HL-60/S4 (cell line): ENCODE measurements at regions not wholly inside any gene's neighbourhood (a gene's known extent, or its start where the extent isn't known, plus 50 kb on each side); places are given as distances from the start of the nearest gene placed in this dataset.
"Not testable (repeated sequence)": the region's sequence is repeated elsewhere in the genome, so short reads cannot be mapped to it uniquely, and the experiment has no call there.

Source experiments
- in situ Hi-C: fragments of 300-500 bp; cut with MboI; formaldehyde crosslinking; loops from 2 replicates; pipeline ENCODE4 v1.14.3; 2022; ENCODE audit warnings: low sequenced_read_pairs

DNA sequence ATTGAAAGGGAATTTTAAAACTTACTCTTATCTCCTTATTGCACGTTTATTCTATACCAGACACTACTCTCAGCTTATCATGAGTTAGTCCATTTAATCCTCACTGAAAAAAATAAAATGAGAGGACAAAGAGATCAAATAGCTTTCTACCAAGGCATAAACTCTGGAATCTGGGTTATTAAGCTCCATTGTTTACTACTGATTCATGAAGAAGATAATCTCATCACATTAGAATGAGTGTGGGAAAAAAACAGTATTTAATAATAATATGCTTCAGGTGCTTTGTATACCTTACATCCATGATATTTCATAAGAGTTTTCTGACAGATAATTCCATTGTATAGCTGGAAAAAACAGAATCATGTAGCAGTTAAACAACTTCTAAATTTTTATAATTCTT, 1092.6 kb downstream of the TECRL start:
- in situ Hi-C loops: no loop called here

DNA sequence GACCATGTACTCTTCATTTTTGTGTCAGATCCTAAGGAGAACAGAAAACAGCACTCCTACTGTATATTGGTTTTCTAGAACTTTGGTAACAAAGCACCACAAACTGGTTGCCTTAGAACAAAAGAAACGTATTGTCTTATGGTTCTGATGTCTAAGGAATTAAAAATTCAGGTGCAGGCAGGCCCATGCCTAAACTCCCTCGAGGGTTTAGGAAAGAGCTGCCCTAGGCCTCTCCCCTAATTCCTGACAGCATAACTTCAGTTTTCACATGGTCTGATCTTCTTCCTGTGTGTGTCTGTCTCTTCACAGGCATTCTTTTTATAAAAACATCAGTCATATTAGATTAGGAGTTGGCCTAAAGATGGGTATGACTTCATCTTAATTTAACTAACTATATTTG, 1093.6 kb downstream of the TECRL start:
- in situ Hi-C loops: no loop called here

DNA sequence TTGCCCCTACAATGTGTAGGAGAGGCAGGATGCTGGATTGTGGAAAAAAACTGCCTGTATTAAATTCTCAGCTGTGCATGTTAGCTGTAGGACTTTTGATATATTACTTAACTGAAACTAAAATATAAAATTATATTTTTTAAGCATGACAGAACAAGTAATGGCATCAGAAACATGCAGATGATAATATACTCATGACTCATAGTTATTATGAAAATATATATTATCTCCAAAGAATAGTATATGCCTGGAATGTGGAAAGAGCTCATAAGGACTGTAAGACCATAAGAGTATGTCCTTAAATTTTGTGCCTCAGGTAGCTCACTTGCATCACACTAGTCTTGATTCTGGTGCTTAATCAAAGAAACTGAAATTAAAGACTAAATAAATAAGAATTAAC, 1100.6 kb downstream of the TECRL start:
- in situ Hi-C loops: no loop called here

DNA sequence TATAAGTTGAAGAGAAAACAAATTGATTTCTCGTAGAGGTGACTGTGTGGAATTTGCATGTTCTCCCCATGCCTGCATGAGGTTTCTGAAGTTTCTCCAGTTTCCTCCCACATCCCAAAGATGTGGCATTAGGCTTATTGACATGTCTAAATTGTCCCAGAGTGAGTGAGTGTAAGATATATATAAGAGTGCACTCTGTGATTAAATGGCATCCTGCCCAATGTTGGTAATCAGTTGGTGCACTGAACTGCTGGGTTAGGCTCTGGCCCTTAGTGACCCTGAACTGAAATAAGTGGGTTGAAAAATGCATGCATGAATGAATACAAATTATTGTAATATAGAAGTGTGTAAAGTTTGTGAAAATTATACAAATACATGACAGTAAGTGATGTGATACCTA, 1106.5 kb downstream of the TECRL start:
- in situ Hi-C loops: no loop called here

DNA sequence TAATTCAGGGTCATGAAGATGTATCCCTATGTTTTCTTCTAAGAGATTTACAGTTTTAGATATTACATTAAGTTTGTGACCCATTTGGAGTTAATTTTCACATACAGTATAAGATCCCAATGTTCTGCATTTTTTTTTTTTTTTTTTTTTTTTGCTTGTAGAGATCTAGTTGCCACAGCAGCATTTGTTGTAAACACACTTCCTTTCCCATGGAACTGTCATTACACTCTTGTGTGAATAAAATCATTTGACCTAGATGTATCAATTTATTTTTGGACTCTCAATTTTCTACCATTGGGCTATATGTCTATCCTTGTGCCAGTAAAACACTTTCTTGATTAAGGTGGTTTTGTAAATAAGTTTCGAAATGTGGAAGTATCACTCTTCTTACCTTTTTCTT, 1107.2 kb downstream of the TECRL start:
- in situ Hi-C loops: no loop called here

DNA sequence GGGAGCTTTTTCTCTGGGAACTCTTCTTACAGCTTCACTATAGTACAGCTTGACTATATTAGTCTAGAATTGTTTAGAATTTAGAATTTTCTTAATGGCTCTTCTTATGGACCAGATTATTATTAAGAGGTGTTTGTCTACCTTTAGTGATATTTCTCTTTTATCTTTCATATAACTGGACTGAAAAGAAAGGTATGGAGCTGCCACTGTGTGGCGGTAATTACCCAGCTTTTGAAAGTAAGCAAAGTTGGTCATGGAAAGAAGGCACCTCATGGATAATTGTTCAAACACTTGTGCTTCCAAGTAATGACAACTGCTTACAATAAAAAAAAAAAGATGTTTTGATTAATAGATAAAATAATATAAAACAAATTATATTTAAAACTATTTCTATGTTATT, 1112.5 kb downstream of the TECRL start:
- in situ Hi-C loops: no loop called here

DNA sequence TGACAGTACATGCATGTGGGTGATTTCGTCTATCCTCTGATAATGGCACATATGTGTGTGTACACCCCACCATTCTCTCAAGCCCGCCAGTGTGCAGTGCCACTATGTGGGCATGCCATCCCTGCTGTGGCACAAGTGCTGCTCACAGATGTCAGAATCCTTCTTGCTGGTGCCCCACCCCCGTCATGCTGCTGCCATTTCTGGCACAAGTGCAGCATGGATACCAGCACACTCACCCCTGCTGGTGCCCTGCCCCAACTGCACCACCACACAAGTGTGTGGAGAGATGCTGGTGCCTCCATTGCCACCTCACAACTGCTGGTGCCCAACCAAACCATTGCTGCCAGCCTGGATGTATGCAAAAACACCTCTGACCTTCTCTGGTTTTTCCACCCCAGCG, 1133.8 kb downstream of the TECRL start:
- in situ Hi-C loops: no loop called here

DNA sequence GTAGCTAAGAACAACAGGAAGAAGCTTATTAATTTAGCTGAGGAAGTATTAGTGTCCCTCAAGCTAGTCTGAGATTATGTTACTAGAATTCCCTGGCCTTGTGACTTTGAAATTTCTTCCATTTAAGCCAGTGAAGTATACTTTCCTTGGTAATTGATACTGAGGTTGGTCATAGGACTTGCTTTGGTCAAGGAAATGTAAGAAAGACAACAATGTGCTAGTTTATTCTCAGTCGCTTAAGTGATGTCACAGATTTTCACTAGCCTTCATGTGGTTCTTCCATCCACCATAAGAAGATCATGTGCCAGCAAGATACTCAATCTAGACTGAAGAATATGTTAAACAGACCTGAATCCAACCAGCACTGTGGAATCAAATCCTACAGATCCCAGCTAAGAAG, 1140.1 kb downstream of the TECRL start:
- in situ Hi-C loops: no loop called here

DNA sequence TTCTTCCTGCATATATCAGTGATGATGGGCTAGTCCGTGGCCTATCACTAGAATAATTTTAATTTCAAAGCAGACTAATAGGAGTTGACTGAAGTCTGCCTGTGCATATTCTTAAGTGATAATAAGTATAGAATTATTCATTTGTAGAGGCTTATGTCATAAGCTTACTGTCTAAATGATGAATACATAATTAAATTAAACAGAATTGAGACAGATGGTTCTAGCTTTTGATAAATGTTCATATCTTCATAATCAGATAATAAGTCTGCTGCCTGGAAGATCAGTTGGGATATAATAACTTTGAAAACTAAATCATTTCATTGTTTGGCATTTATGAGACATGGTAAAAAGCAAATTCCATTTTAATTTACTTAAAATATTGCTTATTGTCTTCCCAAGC, 1175.6 kb downstream of the TECRL start:
- in situ Hi-C loops: no loop called here

DNA sequence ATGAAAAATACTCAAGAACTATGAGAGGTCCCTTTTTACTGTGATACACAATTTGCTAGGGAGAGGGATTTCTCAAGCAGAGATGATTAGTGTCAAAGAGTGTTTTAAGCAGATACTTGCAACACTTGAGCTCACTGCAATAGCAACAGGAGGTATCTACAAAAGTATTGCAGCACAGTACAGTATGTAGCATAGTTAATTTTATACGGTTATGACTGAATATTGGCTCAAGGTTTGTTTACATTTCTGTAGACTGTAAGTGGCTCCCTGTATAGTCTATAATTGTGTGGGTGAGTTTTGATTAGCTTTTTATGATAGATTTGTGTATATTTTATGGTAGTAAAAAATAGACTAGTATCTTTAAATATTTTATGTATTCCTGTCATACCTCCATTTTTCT, 1177.2 kb downstream of the TECRL start:
- in situ Hi-C loops: no loop called here

DNA sequence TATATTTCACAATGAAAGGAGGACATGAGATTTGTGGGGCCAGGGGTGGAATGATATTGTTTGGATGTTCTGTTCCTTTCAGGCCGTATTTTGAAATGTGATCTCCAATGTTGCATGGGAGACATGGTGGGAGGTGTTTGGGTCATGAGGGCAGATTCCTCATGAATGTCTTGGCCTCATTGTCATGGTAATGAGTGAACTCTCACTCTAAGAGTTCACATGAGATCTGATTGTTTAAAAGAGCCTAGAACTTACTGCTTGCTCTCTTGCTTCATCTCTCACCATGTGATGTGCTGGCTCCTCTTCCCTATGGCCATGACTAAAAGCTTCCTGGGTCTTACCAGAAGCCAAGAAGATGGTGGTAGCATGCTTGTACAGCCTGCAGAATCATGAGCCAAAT, 1183.0 kb downstream of the TECRL start:
- in situ Hi-C loops: no loop called here

DNA sequence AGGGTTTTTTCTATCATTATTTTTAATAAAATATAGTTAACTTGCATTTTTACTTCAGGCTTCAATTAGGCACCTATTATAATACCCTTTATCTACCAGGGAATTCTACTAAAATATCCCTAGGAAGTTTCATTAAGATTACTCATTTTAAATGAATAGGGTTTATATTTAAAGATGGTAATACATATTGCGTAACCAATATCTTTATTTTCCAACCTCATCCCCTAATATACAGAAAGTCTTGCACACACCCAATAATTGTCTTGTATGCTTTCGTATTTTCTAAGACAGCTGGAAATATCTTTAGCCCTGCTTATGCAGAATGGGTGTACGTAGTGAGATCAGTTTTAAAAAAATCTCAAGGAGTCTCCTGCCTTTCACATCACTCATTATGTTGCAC, 1186.8 kb downstream of the TECRL start:
- in situ Hi-C loops: no loop called here

DNA sequence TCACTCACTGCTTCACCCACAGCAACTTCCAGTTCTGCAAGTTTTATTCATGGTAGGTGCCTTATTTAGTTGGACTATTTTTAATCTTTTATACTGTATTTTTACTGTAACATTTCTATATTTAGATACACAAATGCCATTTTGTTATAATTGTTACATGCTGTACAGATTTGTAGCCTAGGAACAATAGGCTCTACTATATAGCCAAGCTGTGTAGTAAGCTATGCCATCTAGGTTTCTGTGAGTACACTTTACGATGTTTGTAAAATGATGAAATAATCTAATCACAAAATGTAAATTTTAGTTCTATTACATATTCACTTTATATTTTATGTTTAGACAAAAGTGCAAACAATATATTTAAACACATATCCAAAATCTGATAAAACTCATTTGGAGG, 1187.8 kb downstream of the TECRL start:
- in situ Hi-C loops: no loop called here

DNA sequence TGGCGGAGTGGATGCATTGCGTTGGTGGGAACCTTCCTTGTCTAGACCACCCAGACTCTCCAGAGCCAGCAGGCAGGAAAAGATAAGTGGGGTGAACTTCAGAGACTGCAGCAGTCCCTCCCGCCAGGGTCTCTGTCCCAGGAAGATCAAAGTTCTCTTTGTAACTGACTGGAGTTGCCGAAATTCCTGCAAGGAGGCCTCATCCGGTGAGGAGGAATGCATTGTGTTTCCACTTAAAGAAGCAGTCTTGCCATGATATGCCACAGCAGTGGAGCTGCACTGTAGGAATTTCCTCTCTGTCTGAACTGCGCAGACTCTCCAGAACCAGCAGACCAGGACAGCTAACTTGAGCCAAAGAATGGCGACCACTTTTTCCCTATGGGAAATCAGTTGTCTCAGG, 1190.4 kb downstream of the TECRL start:
- in situ Hi-C loops: no loop called here

DNA sequence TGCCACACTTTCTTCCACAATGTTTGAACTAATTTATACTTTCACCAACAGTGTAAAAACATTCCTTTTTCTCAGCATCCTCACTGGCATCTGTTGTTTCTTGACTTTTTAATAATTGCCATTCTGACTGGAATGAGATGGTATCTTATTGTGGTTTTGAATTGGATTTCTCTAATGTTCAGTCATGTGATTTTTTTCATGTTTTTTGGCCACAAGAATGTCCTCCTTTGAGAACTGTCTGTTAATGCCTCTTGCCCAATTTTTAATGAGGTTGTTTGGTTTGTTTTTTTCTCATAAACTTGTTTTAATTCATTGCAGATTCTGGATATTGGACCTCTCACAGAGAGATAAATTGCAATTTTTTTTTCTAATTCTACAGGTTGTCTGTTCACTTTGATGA, 1195.2 kb downstream of the TECRL start:
- in situ Hi-C loops: no loop called here

DNA sequence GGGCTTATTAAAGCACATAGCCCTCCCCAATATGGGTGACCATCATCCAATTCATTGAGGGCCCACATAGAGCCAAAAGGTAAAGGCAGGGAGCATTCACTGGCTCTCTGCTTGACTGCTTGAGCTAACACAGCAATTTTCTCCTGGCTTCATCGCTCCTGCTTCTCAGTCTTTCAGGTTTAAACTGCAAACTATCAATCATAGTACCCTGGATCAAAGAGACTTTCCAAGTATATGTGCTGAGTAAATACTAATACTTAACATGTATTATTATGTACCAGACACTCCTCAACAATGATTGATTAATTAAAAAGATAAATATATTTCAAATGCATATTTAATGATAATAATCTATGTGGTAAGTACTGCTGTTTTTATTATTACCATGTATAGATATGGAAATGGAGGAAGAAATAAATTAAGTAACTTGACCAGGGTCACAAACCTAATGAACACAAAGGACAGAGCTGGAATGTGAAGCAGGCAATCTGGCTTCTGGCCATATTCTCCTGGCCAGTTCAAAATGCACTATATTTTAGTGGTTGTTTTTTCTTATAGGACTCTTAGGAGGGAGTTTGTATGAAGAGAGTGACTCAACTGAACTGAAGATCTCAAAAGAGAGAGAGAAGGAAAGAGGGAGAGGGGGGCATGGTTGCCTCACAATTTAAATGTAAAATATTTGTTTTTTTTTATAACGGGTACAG, 1197.3 kb downstream of the TECRL start:
- in situ Hi-C loops: no loop called here

DNA sequence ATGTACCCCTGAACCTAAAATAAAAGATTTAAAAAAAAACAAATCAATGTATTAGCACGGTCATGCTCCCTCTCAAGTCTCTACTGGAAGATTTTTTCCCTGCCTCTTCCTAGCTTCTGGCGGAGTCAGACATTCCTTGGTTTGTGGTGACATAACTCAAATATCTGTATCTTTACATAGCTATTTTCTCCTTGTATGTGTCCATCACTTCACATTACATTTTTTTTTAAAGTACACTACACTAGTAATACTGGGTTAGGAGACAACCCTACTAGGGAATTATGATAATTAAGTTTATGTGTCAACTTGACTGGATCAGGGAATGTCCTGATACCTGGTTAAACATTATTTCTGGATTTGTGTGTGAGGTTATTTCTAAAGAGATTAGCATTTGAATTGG, 1197.9 kb downstream of the TECRL start:
- in situ Hi-C loops: no loop called here

DNA sequence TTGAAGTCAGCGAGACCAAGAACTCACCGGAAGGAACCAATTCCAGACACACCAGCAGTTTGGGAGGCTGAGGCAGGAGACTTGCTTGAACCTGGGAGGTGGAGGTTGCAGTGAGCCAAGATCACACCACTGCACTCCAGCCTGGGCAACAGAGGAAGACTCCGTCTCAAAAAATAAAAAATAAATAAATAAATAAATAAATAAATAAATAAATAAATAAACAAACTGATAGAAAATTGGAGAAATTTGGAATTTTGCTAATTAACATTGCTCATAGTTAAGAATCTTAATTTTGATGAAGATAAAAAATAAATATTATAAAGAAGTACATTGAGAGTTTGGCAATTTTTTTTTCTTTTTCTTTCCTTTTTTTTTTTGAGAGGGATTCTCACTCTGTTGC, 1216.2 kb downstream of the TECRL start:
- in situ Hi-C loops: not testable (repeated sequence)

DNA sequence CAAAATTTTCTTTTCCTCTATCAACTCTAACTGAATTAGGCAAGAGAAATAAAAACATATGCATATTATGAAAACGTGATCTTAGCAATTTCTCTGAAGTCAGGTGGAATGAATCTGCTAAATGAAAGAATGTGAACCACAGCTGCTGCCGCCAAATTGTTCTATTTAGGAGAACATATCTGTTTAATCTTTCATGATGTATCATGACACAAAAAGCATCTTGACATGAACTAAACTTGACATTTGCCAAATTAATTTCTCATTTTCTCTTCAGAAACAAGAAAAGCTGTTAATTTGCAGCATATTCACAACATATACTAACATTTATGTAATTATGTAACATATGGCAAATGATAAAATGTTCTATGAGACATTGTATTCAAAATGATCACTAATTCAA, 1237.9 kb downstream of the TECRL start:
- in situ Hi-C loops: no loop called here

DNA sequence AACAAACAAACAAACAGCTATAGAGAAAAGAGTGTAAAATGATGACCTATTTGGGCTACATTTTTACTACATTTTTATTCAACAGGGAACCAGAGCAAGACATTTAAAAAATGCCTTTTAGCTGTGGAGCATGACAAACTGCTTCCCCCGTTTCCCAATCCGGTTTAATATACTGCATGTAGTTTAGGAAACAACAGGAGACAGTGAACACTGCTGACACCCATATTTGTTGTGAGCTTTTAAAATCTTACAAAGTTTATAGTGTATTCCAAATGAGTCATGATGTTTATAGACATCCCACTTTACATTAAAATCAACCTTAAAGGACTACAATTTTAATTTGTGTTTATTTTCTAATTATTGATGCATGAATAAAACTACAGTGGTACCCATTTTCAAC, 1238.3 kb downstream of the TECRL start:
- in situ Hi-C loops: no loop called here

DNA sequence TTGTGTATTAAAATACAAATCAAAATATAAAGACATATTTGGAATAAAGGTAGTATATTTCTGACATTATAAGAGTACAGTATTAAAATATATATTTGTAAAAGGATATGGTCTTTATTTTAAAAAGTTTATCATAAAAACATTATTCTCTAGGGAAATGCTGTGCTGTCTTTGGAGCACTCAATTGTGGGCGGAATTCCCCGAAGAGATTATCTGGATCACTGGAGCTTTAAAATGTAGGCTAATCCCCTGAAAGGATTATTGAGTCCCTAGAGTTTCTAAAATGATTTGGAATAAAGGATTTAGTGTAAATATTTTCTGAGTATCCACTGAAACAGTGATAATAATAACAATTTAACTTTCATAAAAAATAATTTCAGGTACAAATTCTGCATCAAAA, 1239.4 kb downstream of the TECRL start:
- in situ Hi-C loops: no loop called here

DNA sequence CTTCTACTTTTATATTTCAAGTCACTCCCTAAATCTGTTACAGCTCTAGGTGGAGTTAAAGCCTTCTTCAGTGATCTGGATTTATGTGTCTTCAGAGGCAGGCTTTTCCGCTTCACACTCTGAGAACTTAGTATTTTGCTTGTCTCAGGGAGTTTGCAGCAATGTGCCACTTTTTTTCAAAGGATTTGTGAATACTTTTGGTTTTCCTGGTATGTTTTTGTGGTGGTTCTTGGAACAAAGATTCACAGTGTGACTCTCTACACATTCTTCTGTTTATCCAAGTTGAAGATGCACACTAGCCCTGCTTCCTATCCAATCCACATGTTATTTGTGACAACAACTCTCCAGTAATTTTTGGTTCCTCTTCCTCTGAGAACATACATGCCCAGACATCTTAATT, 1253.7 kb downstream of the TECRL start:
- in situ Hi-C loops: no loop called here

DNA sequence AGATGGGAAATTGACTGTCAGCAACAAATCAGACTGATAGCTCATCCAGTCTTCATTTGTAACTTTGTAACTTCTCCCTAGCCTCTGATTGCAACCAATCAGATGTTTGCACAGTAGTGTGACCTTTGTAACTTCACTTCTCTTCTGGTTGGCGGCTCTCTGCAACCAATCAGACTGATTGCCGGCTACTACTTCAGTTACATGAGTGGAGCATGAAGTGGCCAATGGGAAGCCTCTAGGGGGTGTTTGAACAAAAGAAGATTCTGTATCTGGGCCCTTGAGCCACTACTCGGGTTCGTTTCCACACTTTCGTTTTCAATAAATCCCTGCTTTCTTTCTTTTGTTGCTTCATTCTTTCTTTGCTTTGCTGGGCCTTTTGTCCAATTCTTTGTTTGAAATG, 1285.8 kb downstream of the TECRL start:
- in situ Hi-C loops: no loop called here

DNA sequence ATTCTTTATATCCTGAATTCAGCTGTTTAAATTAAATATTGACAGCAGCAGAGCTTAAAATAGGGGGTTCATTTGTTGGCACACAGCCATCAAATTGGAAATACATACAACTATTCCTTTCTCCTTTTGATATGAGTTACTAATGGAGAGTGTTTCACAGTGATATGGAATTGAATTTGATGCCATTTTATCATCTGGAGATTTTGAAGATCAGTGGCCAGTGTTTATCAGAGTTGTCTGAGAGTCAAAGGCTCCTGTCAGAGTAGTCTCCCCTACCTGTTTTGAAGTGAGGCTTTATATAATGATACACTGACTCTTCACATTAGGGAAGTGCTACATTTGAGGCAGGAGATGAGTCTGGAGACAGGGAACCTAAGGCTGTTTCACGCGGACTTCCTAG, 1286.3 kb downstream of the TECRL start:
- in situ Hi-C loops: no loop called here
